ACC112 (cell line): ENCODE measurements at regions not wholly inside any gene's neighbourhood (a gene's known extent, or its start where the extent isn't known, plus 50 kb on each side); places are given as distances from the start of the nearest gene placed in this dataset.
"Not testable (repeated sequence)": the region's sequence is repeated elsewhere in the genome, so short reads cannot be mapped to it uniquely, and the experiment has no call there.

Experiments
- H2AFZ ChIP-seq: fragments of 200-600 bp; sonication (generic); one replicate; pipeline ENCODE4 v1.6.0; 2017; ENCODE audit warnings: antibody characterized with exemption, low read length; ENCODE audit not compliant: unreplicated experiment
- H3K27ac ChIP-seq: fragments of 200-600 bp; sonication (generic); 2 replicates; pipeline ENCODE4 v1.5.1; 2014; ENCODE audit warnings: low read depth, mild to moderate bottlenecking, antibody characterized with exemption, low read length, moderate library complexity
- H3K27me3 ChIP-seq: fragments of 200-600 bp; sonication (generic); 2 replicates; pipeline ENCODE4 v1.6.1; 2014; ENCODE audit warnings: mild to moderate bottlenecking, antibody characterized with exemption, low read length, moderate library complexity, mixed read lengths; ENCODE audit not compliant: insufficient read depth
- H3K36me3 ChIP-seq: fragments of 200-600 bp; sonication (generic); 2 replicates; pipeline ENCODE4 v1.6.1; 2016; ENCODE audit warnings: mild to moderate bottlenecking, antibody characterized with exemption, low read length, moderate library complexity, mixed read lengths; ENCODE audit not compliant: insufficient read depth
- H3K4me1 ChIP-seq: fragments of 200-600 bp; sonication (generic); one replicate; pipeline ENCODE4 v1.6.1; 2016; ENCODE audit warnings: low read length, mixed read lengths; ENCODE audit not compliant: insufficient read depth, unreplicated experiment, control insufficient read depth
- H3K4me3 ChIP-seq: fragments of 200-600 bp; sonication (generic); 2 replicates; pipeline ENCODE4 v1.5.1; 2014; ENCODE audit warnings: mild to moderate bottlenecking, low read depth, low read length
- H3K79me2 ChIP-seq: fragments of 200-600 bp; sonication (generic); one replicate; pipeline ENCODE4 v1.6.0; 2016; ENCODE audit warnings: low read length; ENCODE audit not compliant: control insufficient read depth, unreplicated experiment, insufficient read depth

DNA sequence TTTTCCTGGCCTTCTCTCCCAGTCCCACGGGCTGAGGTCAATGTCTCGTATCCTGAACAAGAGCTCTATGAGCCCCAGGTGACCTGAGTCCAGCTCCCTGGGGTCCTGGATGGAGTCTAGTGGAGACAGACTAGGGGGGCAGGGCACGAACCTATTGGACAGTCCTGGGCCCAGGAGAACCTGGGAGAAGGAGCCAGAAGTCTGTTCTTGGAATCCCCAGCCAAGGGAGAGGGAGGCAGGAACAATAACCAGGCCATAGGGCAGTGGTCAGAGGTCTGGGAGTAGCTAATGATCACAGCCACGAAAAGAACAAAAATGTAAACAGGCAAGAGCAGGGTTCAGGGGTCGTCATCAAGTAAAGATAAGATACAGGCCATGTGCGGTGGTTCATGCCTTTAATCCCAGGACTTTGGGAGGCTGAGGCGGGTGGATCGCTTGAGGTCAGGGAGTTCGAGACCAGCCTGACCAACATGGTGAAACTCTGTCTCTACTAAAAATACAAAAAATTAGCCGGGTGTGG lies 60.8 kb downstream of the COPRS start:
- no peak overlapping the region for H3K4me3 ChIP-seq
- no peaks in the 10 kb centered on the region for H3K79me2 ChIP-seq
- H3K27me3 ChIP-seq, result no peaks in the 10 kb centered on the region
- H2AFZ ChIP-seq, result no peak overlapping the region
- no peaks in the 10 kb centered on the region for H3K4me1 ChIP-seq
- H3K36me3 ChIP-seq, result no peaks in the 10 kb centered on the region
- H3K27ac ChIP-seq, result no peak overlapping the region

GRCh38 chr17:31795941-31796340 lies 63.1 kb downstream of the COPRS start:
- not testable (repeated sequence) for H3K4me1 ChIP-seq, H3K27me3 ChIP-seq

GRCh38 chr17:31794111-31794510 lies 64.9 kb downstream of the COPRS start:
- Histone ChIP-seq H3K4me3 (no peak overlapping the region), H3K27me3 (no peaks in the 10 kb centered on the region), H3K79me2 (no peaks in the 10 kb centered on the region), H2AFZ (no peak overlapping the region), H3K27ac (no peak overlapping the region), H3K36me3 (no peaks in the 10 kb centered on the region), H3K4me1 (no peaks in the 10 kb centered on the region)

More at GRCh38 chr17:31795941-31796340, 63.1 kb downstream of the COPRS start:
- H3K4me3 ChIP-seq, H3K79me2 ChIP-seq, H3K27ac ChIP-seq, H2AFZ ChIP-seq, H3K36me3 ChIP-seq: not testable (repeated sequence)

- H3K27ac ChIP-seq, H3K79me2 ChIP-seq, H3K4me3 ChIP-seq, H3K27me3 ChIP-seq, H3K36me3 ChIP-seq, H2AFZ ChIP-seq, H3K4me1 ChIP-seq: not testable (repeated sequence)
Measured at GRCh38 chr17:31793634-31794033, 65.4 kb downstream of the COPRS start.

GRCh38 chr17:31792007-31792585 lies 66.9 kb downstream of the COPRS start:
- H3K4me1 ChIP-seq, result peaks cover 14% of the 10 kb centered on the region
- no peak overlapping the region for H3K27ac ChIP-seq
- H3K79me2 ChIP-seq, result no peaks in the 10 kb centered on the region
- H3K27me3 ChIP-seq, result no peaks in the 10 kb centered on the region
- H3K36me3 ChIP-seq, result no peaks in the 10 kb centered on the region
- H3K4me3 ChIP-seq, result no peak overlapping the region
- no peak overlapping the region for H2AFZ ChIP-seq

DNA sequence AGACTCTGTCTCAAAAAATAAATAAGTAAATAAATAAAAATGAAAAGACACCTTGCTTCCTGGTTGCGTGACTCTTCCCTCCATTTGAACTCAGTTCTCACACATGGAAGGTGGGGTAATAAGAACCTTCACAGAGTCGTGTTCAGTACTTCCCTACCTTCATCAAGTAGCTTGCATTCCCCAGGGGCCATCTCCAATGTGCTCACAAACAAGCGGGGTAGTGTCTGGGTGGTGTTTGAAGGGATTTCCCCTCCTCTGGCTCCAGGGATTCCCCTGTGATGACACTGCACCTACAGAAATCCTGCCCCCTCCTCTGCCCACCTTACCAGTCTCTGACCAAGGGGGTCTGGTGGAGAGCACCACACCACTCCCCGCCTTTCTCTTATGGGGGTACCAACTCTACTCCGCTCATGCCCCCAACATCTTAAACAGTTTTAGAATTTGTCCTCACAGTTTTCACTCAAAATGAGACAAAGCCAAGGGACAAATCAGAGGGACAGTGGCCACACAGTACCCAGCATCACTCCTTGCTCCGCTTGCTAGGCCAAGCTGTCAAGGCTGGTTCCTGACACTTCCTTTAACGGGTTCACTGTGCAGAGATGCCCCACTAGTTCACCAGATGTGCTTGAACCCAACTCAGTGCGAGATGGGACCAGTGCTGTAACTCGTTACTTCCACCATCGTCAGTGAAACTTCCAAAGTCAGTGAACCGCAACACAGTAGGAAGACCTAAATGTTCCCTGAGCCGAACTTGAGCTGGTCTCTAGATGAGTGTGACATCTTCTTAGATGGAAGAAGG lies 69.1 kb downstream of the COPRS start:
- Histone ChIP-seq H3K27me3 (no peaks in the 10 kb centered on the region), H3K79me2 (no peaks in the 10 kb centered on the region), H3K36me3 (no peaks in the 10 kb centered on the region), H3K4me1 (peaks cover 14% of the 10 kb centered on the region), H3K27ac (no peak overlapping the region), H2AFZ (no peak overlapping the region), H3K4me3 (no peak overlapping the region)

DNA sequence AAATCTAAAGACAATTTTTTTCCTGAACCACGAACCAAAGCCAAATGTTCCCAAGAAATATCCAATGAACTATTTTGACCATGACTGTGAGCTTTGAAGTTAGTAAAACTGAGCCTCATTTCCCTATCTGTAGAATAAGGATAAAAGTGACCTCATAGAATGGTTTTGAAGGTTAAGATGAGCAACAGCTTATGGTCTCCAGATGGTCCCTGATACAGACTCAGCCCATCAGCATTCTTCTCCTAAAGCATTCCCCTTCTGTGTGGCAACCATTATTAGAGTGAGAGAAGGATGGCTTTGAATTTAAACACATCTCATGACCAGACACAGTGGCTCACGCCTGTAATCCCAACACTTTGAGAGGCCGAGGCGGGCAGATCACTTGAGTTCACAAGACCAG lies 70.1 kb downstream of the COPRS start:
- peaks cover 14% of the 10 kb centered on the region for H3K4me1 ChIP-seq
- H3K4me3 ChIP-seq, result no peak overlapping the region
- H3K36me3 ChIP-seq, result no peaks in the 10 kb centered on the region
- no peaks in the 10 kb centered on the region for H3K27me3 ChIP-seq
- no peak overlapping the region for H3K27ac ChIP-seq
- no peak overlapping the region for H2AFZ ChIP-seq
- H3K79me2 ChIP-seq, result no peaks in the 10 kb centered on the region

DNA sequence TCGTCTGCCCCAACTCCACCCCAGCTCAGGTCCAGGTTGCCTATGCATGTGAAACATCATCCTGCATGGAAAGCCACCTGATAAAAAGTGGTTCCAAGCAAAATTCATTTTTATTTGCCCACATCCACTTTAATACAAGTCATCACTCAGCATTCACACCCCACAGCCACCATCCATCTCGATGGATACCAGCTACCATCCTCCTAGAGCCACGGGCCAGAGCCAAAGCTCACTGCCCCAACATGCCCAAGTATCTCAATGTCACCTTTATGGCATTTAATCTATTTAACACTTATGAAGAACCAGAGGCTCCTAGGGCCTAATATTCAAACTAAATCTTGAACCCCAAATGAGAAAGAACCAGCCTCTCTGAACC lies 70.5 kb downstream of the COPRS start:
- Histone ChIP-seq H3K4me3 (no peak overlapping the region), H3K27ac (peak overlapping the region; percentile 27; the same call in 1 of the 2 replicates), H2AFZ (peak overlapping the region; percentile 36), H3K4me1 (peaks cover 14% of the 10 kb centered on the region), H3K27me3 (no peaks in the 10 kb centered on the region), H3K36me3 (no peaks in the 10 kb centered on the region), H3K79me2 (no peaks in the 10 kb centered on the region)

DNA sequence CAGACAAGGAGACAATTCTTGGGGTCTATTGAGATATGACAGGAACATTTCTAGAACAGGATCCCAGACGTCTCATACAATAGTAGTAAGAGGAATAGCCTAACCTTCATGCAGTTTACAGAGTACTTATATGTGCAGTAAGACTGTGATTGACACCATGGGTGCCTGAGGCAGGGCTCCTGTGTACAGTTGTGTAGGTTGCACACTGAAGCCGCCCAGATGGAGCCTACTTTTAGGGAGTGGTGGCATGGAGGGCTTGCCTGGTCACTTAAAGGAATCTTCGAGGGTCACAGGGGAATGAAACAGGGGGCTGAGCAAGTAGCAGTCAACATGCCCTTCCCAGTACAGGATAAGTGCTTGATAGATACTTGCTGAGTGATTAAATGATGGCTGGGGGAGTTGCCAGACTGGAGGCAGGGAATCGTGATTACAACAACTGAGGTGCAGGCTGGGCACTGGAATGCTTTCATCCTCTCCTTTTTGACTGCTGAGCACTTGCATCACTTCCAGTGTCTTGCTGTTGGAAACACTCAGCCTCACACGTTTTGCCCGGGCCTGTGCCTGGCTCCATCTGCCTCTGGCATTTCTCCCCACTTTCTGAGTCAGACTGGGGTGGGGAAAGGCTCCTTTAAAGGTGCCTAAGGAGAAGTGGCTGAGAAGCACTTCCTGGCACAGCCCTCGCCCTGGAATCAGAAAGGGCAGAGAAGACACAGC lies 71.0 kb downstream of the COPRS start:
- peaks cover 14% of the 10 kb centered on the region for H3K4me1 ChIP-seq
- H3K27ac ChIP-seq, result peak overlapping the region; percentile 27
- no peak overlapping the region for H3K4me3 ChIP-seq
- H3K36me3 ChIP-seq, result no peaks in the 10 kb centered on the region
- H3K79me2 ChIP-seq, result no peaks in the 10 kb centered on the region
- no peaks in the 10 kb centered on the region for H3K27me3 ChIP-seq
- peak overlapping the region; percentile 36 for H2AFZ ChIP-seq

GRCh38 chr17:31786796-31787481 lies 72.1 kb downstream of the COPRS start:
- no peak overlapping the region for H3K27ac ChIP-seq

More at GRCh38 chr17:31786796-31787481, 72.1 kb downstream of the COPRS start:
- Histone ChIP-seq H2AFZ (no peak overlapping the region), H3K36me3 (no peaks in the 10 kb centered on the region), H3K4me3 (no peak overlapping the region), H3K79me2 (no peaks in the 10 kb centered on the region), H3K4me1 (peaks cover 14% of the 10 kb centered on the region), H3K27me3 (no peaks in the 10 kb centered on the region)
